ENCODE measurements at regions not wholly inside any gene's neighbourhood (a gene's known extent, or its start where the extent isn't known, plus 50 kb on each side); places are given as distances from the start of the nearest gene placed in this dataset.

DNA sequence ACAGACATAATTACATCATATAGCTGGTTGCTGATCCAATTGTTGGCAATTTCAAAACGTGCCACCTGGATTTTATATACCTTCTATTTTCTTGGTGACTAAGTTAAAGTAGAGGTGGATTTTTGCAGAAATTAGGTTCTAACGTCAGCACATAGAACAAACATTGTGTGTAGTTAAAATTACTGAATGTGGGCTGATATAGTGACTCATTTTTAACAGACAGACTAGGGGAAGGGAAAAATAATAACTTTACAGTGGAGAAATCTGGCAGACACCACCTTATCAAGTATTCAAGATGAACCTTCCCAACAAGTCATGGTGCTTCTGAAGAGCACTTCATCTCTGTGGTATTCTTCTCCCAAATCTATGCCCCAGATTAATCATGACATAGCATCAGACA is 134.5 kb downstream of the UCHL1 start:
- Histone ChIP-seq H3K4me1 (ENCODE audit: insufficient read depth, low read length) (no peaks in the 10 kb centered on the region), H3K36me3 (ENCODE audit: insufficient read depth, low read length) (no peaks in the 10 kb centered on the region), H3K9me3 (ENCODE audit: control insufficient read depth in 1 of 2, low read length in 2 of 2) (no peaks in the 10 kb centered on the region), H3K27me3 (ENCODE audit: insufficient read depth, low read length) (no peaks in the 10 kb centered on the region), H3K4me3 (ENCODE audit: low read length in 2 of 2) (no peak overlapping the region), H3K27ac (ENCODE audit: low read depth, low read length) (no peak overlapping the region)
- ChIA-PET POLR2A (ENCODE audit: partially characterized antibody) (no interaction called here), CTCF (ENCODE audit: partially characterized antibody) (no interaction called here)
- DNase-seq: no peak
- Mint-ChIP-seq H3K4me1 (no peaks in the 10 kb centered on the region), H3K36me3 (no peaks in the 10 kb centered on the region), H3K9me3 (peaks cover 0 to 10% (median 0%) of the 10 kb centered on the region in 8 donors), H3K27me3 (peaks cover 0 to 3% of the 10 kb centered on the region in 2 donors), H3K4me3 (no peak overlapping the region), H3K27ac (no peak overlapping the region)
- intact Hi-C loops (cut with micrococcal nuclease): no loop called here

DNA sequence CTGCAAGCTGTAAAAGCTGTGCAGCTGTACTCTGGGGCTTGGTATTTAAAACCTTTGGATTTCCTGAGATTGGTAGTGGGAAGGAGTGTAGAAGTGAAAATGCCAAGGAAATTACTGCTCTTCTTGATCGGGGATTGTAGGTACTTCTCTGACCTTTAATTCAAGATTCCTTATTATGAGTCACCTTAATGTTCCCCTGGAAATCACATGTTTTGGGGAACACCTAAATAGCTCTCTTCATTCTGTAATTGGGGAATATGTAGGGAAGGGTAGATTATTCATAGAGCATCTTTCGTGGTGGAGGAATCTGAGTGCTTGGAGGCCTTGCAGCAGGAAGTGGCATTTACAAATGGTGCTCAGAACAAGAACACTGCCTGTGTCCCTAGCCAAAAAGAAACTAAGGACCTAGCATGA is 137.8 kb downstream of the UCHL1 start:
- H3K36me3 Mint-ChIP-seq: no peaks in the 10 kb centered on the region
- no peak overlapping the region for H3K4me3 Mint-ChIP-seq

GRCh38 chr4:41396214-41396613 is 139.5 kb downstream of the UCHL1 start:
- CTCF ChIA-PET (ENCODE audit: partially characterized antibody): no interaction called here
- H3K4me1 Mint-ChIP-seq: no peaks in the 10 kb centered on the region
- no peaks in the 10 kb centered on the region for H3K36me3 ChIP-seq (ENCODE audit: insufficient read depth, low read length)

More for the DNA sequence above, 137.8 kb downstream of the UCHL1 start:
- H3K9me3 Mint-ChIP-seq: peaks cover 0 to 4% (median 1%) of the 10 kb centered on the region in 8 donors
- Histone ChIP-seq H3K27me3 (ENCODE audit: insufficient read depth, low read length) (no peaks in the 10 kb centered on the region), H3K36me3 (ENCODE audit: insufficient read depth, low read length) (no peaks in the 10 kb centered on the region), H3K27ac (ENCODE audit: low read depth, low read length) (no peak overlapping the region), H3K4me1 (ENCODE audit: insufficient read depth, low read length) (no peaks in the 10 kb centered on the region), H3K4me3 (ENCODE audit: low read length in 2 of 2) (no peak overlapping the region), H3K9me3 (ENCODE audit: control insufficient read depth in 1 of 2, low read length in 2 of 2) (no peaks in the 10 kb centered on the region)
- ChIA-PET CTCF (ENCODE audit: partially characterized antibody) (no interaction called here), POLR2A (ENCODE audit: partially characterized antibody) (no interaction called here)
- peaks cover 0 to 2% of the 10 kb centered on the region in 2 donors for H3K27me3 Mint-ChIP-seq
- DNase-seq: no peak
- intact Hi-C loops (cut with micrococcal nuclease): no loop called here
- no peaks in the 10 kb centered on the region for H3K4me1 Mint-ChIP-seq
- no peak overlapping the region for H3K27ac Mint-ChIP-seq

GRCh38 chr4:41396869-41397268 is 140.1 kb downstream of the UCHL1 start:
- no peak for DNase-seq
- Histone ChIP-seq H3K9me3 (ENCODE audit: control insufficient read depth in 1 of 2, low read length in 2 of 2) (no peaks in the 10 kb centered on the region), H3K27me3 (ENCODE audit: insufficient read depth, low read length) (no peaks in the 10 kb centered on the region), H3K4me3 (ENCODE audit: low read length in 2 of 2) (no peak overlapping the region), H3K36me3 (ENCODE audit: insufficient read depth, low read length) (no peaks in the 10 kb centered on the region), H3K4me1 (ENCODE audit: insufficient read depth, low read length) (no peaks in the 10 kb centered on the region), H3K27ac (ENCODE audit: low read depth, low read length) (no peak overlapping the region)
- ChIA-PET CTCF (ENCODE audit: partially characterized antibody) (no interaction called here), POLR2A (ENCODE audit: partially characterized antibody) (no interaction called here)
- Mint-ChIP-seq H3K4me3 (no peak overlapping the region), H3K27ac (no peak overlapping the region), H3K9me3 (peaks cover 0 to 4% (median under 1%) of the 10 kb centered on the region in 8 donors), H3K27me3 (peaks cover 0 to 2% of the 10 kb centered on the region in 2 donors), H3K36me3 (no peaks in the 10 kb centered on the region), H3K4me1 (no peaks in the 10 kb centered on the region)
- intact Hi-C loops (cut with micrococcal nuclease): no loop called here

More at GRCh38 chr4:41396214-41396613, 139.5 kb downstream of the UCHL1 start:
- H3K27me3 Mint-ChIP-seq: peaks cover 0 to 2% of the 10 kb centered on the region in 2 donors
- H3K36me3 Mint-ChIP-seq: no peaks in the 10 kb centered on the region
- no peak overlapping the region for H3K27ac Mint-ChIP-seq
- intact Hi-C loops (cut with micrococcal nuclease): no loop called here
- Histone ChIP-seq H3K27me3 (ENCODE audit: insufficient read depth, low read length) (no peaks in the 10 kb centered on the region), H3K27ac (ENCODE audit: low read depth, low read length) (no peak overlapping the region), H3K9me3 (ENCODE audit: control insufficient read depth in 1 of 2, low read length in 2 of 2) (no peaks in the 10 kb centered on the region), H3K4me1 (ENCODE audit: insufficient read depth, low read length) (no peaks in the 10 kb centered on the region), H3K4me3 (ENCODE audit: low read length in 2 of 2) (no peak overlapping the region)
- POLR2A ChIA-PET (ENCODE audit: partially characterized antibody): no interaction called here
- peaks cover 0 to 4% (median 1%) of the 10 kb centered on the region in 8 donors for H3K9me3 Mint-ChIP-seq
- H3K4me3 Mint-ChIP-seq: no peak overlapping the region
- no peak for DNase-seq

GRCh38 chr4:41399231-41399630 is 138.7 kb upstream of the LIMCH1 start:
- ChIA-PET CTCF (ENCODE audit: partially characterized antibody) (no interaction called here), POLR2A (ENCODE audit: partially characterized antibody) (no interaction called here)
- DNase-seq: no peak
- Histone ChIP-seq H3K36me3 (ENCODE audit: insufficient read depth, low read length) (no peaks in the 10 kb centered on the region), H3K4me1 (ENCODE audit: insufficient read depth, low read length) (no peaks in the 10 kb centered on the region), H3K4me3 (ENCODE audit: low read length in 2 of 2) (no peak overlapping the region), H3K27me3 (ENCODE audit: insufficient read depth, low read length) (no peaks in the 10 kb centered on the region), H3K9me3 (ENCODE audit: control insufficient read depth in 1 of 2, low read length in 2 of 2) (no peaks in the 10 kb centered on the region), H3K27ac (ENCODE audit: low read depth, low read length) (no peak overlapping the region)
- Mint-ChIP-seq H3K9me3 (peaks cover 0 to 4% (median 2%) of the 10 kb centered on the region in 8 donors), H3K27me3 (peaks cover 2% of the 10 kb centered on the region in 2 donors), H3K4me1 (no peaks in the 10 kb centered on the region), H3K4me3 (no peak overlapping the region), H3K36me3 (no peaks in the 10 kb centered on the region), H3K27ac (peak overlapping the region in 1 of 7 donors; percentile 9)
- intact Hi-C loops (cut with micrococcal nuclease): no loop called here

DNA sequence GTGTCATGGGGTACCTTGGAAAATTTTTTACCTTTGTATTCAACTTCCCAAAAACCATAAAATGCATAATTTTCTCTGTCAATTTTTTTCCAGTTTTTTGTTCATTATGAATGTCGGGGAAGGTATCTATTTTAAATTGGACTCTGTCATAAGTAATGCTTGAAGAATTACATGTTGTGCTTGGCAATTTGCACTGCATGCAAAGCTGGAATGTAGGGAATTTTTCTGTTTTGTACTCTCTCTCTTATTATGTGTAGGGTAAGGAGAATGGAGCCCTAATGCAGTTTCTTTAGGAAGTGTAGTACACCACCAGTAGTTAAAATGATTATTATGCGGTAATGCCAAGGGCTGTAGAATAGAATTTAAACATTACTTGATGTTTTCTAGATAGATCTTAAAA is 137.7 kb upstream of the LIMCH1 start:
- Mint-ChIP-seq H3K4me1 (no peaks in the 10 kb centered on the region), H3K27me3 (peaks cover 2% of the 10 kb centered on the region in 2 donors), H3K27ac (no peak overlapping the region), H3K36me3 (no peaks in the 10 kb centered on the region), H3K4me3 (no peak overlapping the region), H3K9me3 (peaks cover 0 to 4% (median 2%) of the 10 kb centered on the region in 8 donors)
- ChIA-PET CTCF (ENCODE audit: partially characterized antibody) (no interaction called here), POLR2A (ENCODE audit: partially characterized antibody) (no interaction called here)
- Histone ChIP-seq H3K4me3 (ENCODE audit: low read length in 2 of 2) (no peak overlapping the region), H3K27ac (ENCODE audit: low read depth, low read length) (no peak overlapping the region), H3K9me3 (ENCODE audit: control insufficient read depth in 1 of 2, low read length in 2 of 2) (no peaks in the 10 kb centered on the region), H3K36me3 (ENCODE audit: insufficient read depth, low read length) (no peaks in the 10 kb centered on the region), H3K27me3 (ENCODE audit: insufficient read depth, low read length) (no peaks in the 10 kb centered on the region), H3K4me1 (ENCODE audit: insufficient read depth, low read length) (no peaks in the 10 kb centered on the region)
- intact Hi-C loops (cut with micrococcal nuclease): no loop called here
- DNase-seq: no peak

GRCh38 chr4:41405464-41406112 is 132.4 kb upstream of the LIMCH1 start:
- no peaks in the 10 kb centered on the region for H3K4me1 Mint-ChIP-seq
- H3K27me3 Mint-ChIP-seq: peaks cover 0 to 2% of the 10 kb centered on the region in 2 donors
- ChIA-PET POLR2A (ENCODE audit: partially characterized antibody) (no interaction called here), CTCF (ENCODE audit: partially characterized antibody) (no interaction called here)
- H3K9me3 Mint-ChIP-seq: peaks cover 0 to 2% (median 2%) of the 10 kb centered on the region in 8 donors
- no peak overlapping the region for H3K27ac ChIP-seq (ENCODE audit: low read depth, low read length)
- H3K4me3 Mint-ChIP-seq: no peak overlapping the region
- no peaks in the 10 kb centered on the region for H3K9me3 ChIP-seq (ENCODE audit: control insufficient read depth in 1 of 2, low read length in 2 of 2)
- DNase-seq: no peak
- intact Hi-C loops (cut with micrococcal nuclease): no loop called here
- H3K4me3 ChIP-seq (ENCODE audit: low read length in 2 of 2): no peak overlapping the region
- H3K36me3 ChIP-seq (ENCODE audit: insufficient read depth, low read length): no peaks in the 10 kb centered on the region
- H3K27me3 ChIP-seq (ENCODE audit: insufficient read depth, low read length): no peaks in the 10 kb centered on the region
- H3K36me3 Mint-ChIP-seq: no peaks in the 10 kb centered on the region
- no peak overlapping the region for H3K27ac Mint-ChIP-seq
- no peaks in the 10 kb centered on the region for H3K4me1 ChIP-seq (ENCODE audit: insufficient read depth, low read length)

Measured in CD4-positive, alpha-beta memory T cell (primary cell).